SK-N-SH treated with all-trans-retinoic acid at 6 μM for 48 hours (cell line): ENCODE measurements at regions not wholly inside any gene's neighbourhood (a gene's known extent, or its start where the extent isn't known, plus 50 kb on each side); places are given as distances from the start of the nearest gene placed in this dataset.

Experiments used
- ATAC-seq: fragments of 200-7000 bp; cut with Tn5 transposase; 3 replicates; pipeline ENCODE4 v1.9.1; 2020; ENCODE audit warnings: mild to moderate bottlenecking, moderate library complexity
- ARNTL ChIP-seq: fragments of 450-650 bp; formaldehyde crosslinking; IDR thresholded peaks from 2 replicates; pipeline ENCODE4 v1.5.0; 2020; ENCODE audit warnings: low read depth, mild to moderate bottlenecking, moderate library complexity, borderline replicate concordance
- BACH2 ChIP-seq: fragments of 250-450 bp; sonication (Bioruptor Pico); IDR thresholded peaks from 2 replicates; pipeline ENCODE4 v1.9.0; 2021; ENCODE audit warnings: mild to moderate bottlenecking, borderline replicate concordance
- CSDC2 ChIP-seq: fragments of 250-450 bp; sonication (Bioruptor Pico); IDR thresholded peaks from 2 replicates; pipeline ENCODE4 v1.5.0; 2020; ENCODE audit warnings: mild to moderate bottlenecking, moderate library complexity
- CSRNP3 ChIP-seq: fragments of 250-450 bp; sonication (Bioruptor Pico); IDR thresholded peaks from 2 replicates; pipeline ENCODE4 v1.5.1; 2021; ENCODE audit warnings: mild to moderate bottlenecking, moderate library complexity
- ESRRG ChIP-seq: fragments of 250-450 bp; sonication (Bioruptor Pico); IDR thresholded peaks from 2 replicates; pipeline ENCODE4 v1.6.1; 2021; ENCODE audit warnings: mild to moderate bottlenecking
- ISL1 ChIP-seq: fragments of 250-450 bp; sonication (Bioruptor Pico); IDR thresholded peaks from 2 replicates; pipeline ENCODE4 v2.1.2; 2022; ENCODE audit warnings: mild to moderate bottlenecking, moderate library complexity
- OSR1 ChIP-seq: fragments of 250-450 bp; sonication (Bioruptor Pico); IDR thresholded peaks from 2 replicates; pipeline ENCODE4 v1.8.0; 2022; ENCODE audit warnings: moderate library complexity, mild to moderate bottlenecking, inconsistent platforms
- POU6F1 ChIP-seq: fragments of 250-450 bp; sonication (Bioruptor Pico); IDR thresholded peaks from 2 replicates; pipeline ENCODE4 v1.8.0; 2021; ENCODE audit warnings: low read depth, mild to moderate bottlenecking, moderate library complexity, borderline replicate concordance
- PPARA ChIP-seq: fragments of 250-450 bp; sonication (Bioruptor Pico); IDR thresholded peaks from 2 replicates; pipeline ENCODE4 v1.5.0; 2020; ENCODE audit warnings: mild to moderate bottlenecking, borderline replicate concordance
- RARB ChIP-seq: fragments of 250-450 bp; sonication (Bioruptor Pico); IDR thresholded peaks from 2 replicates; pipeline ENCODE4 v1.8.0; 2021; ENCODE audit warnings: mild to moderate bottlenecking, moderate library complexity
- SNAI2 ChIP-seq: fragments of 250-450 bp; sonication (Bioruptor Pico); IDR thresholded peaks from 2 replicates; pipeline ENCODE4 v1.5.0; 2020; ENCODE audit warnings: mild to moderate bottlenecking, moderate library complexity
- TCF4 ChIP-seq: fragments of 250-450 bp; sonication (Bioruptor Pico); IDR thresholded peaks from 2 replicates; pipeline ENCODE4 v1.8.0; 2021; ENCODE audit warnings: mild to moderate bottlenecking, moderate library complexity, borderline replicate concordance
- TOX ChIP-seq: fragments of 250-450 bp; sonication (Bioruptor Pico); IDR thresholded peaks from 2 replicates; pipeline ENCODE4 v1.8.0; 2021; ENCODE audit warnings: mild to moderate bottlenecking, moderate library complexity, borderline replicate concordance
- ZC3H10 ChIP-seq: fragments of 250-450 bp; sonication (Bioruptor Pico); IDR thresholded peaks from 2 replicates; pipeline ENCODE4 v1.5.1; 2021; ENCODE audit warnings: mild to moderate bottlenecking, moderate library complexity
- ZFP30 ChIP-seq: fragments of 450-650 bp; formaldehyde crosslinking; IDR thresholded peaks from 2 replicates; pipeline ENCODE4 v1.5.0; 2022; ENCODE audit warnings: mild to moderate bottlenecking, moderate library complexity
- ZNF565 ChIP-seq: fragments of 450-650 bp; formaldehyde crosslinking; conservative IDR thresholded peaks from 2 replicates; pipeline ENCODE4 v1.5.0; 2020; ENCODE audit warnings: low read depth, mild to moderate bottlenecking, moderate library complexity
- ZNF70 ChIP-seq: fragments of 450-650 bp; formaldehyde crosslinking; IDR thresholded peaks from 2 replicates; pipeline ENCODE4 v1.5.0; 2020; ENCODE audit warnings: mild to moderate bottlenecking, moderate library complexity
- TF ChIP-seq, protein P1 (sequence below): fragments of 250-450 bp; sonication (Bioruptor Pico); IDR thresholded peaks from 2 replicates; pipeline ENCODE4 v1.8.0; 2020; ENCODE audit warnings: mild to moderate bottlenecking, moderate library complexity, borderline replicate concordance
- TF ChIP-seq, protein P2 (sequence below): fragments of 250-450 bp; sonication (Bioruptor Pico); IDR thresholded peaks from 2 replicates; pipeline ENCODE4 v1.5.1; 2020; ENCODE audit warnings: low read depth, mild to moderate bottlenecking, moderate library complexity

DNA sequence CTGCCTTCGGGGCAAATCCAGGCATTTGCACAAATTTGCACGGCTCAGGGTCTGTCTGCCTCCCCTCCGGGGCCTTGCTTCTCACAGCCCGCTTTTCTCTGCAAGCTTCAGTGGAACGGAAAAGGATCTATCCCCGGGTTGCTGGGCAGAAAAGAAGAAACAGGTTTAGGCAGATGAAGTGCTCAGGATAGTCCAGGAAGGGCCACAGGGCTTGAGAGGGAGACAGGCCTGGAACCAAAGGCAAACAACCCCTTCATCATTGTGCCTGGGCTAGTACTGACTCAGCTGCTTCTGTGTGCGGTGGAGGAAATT, 347.8 kb upstream of the TNP1 start (continued):
- TF ChIP-seq, protein P1, sequence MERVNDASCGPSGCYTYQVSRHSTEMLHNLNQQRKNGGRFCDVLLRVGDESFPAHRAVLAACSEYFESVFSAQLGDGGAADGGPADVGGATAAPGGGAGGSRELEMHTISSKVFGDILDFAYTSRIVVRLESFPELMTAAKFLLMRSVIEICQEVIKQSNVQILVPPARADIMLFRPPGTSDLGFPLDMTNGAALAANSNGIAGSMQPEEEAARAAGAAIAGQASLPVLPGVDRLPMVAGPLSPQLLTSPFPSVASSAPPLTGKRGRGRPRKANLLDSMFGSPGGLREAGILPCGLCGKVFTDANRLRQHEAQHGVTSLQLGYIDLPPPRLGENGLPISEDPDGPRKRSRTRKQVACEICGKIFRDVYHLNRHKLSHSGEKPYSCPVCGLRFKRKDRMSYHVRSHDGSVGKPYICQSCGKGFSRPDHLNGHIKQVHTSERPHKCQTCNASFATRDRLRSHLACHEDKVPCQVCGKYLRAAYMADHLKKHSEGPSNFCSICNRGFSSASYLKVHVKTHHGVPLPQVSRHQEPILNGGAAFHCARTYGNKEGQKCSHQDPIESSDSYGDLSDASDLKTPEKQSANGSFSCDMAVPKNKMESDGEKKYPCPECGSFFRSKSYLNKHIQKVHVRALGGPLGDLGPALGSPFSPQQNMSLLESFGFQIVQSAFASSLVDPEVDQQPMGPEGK (CRISPR knock-in tag) = no peak
- TF ChIP-seq, protein P2, sequence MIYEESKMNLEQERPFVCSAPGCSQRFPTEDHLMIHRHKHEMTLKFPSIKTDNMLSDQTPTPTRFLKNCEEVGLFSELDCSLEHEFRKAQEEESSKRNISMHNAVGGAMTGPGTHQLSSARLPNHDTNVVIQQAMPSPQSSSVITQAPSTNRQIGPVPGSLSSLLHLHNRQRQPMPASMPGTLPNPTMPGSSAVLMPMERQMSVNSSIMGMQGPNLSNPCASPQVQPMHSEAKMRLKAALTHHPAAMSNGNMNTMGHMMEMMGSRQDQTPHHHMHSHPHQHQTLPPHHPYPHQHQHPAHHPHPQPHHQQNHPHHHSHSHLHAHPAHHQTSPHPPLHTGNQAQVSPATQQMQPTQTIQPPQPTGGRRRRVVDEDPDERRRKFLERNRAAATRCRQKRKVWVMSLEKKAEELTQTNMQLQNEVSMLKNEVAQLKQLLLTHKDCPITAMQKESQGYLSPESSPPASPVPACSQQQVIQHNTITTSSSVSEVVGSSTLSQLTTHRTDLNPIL (CRISPR knock-in tag) = no peak
- TF ChIP-seq ZNF70 (CRISPR knock-in tag) (no peak), CSDC2 (no peak), POU6F1 (CRISPR knock-in tag) (no peak)
- TF ChIP-seq, all 23 proteins: peak for 0

GRCh38 chr2:217206907-217207698, 347.2 kb upstream of the TNP1 start:
- ATAC-seq = no peak
- TF ChIP-seq, protein P2 (CRISPR knock-in tag) = no peak
- no peak for TF ChIP-seq POU6F1 (CRISPR knock-in tag)
- no peak for TF ChIP-seq RARB (CRISPR knock-in tag)
- no peak for TF ChIP-seq ZC3H10
- no peak for TF ChIP-seq CSRNP3
- TF ChIP-seq, protein P1 (CRISPR knock-in tag) = no peak
- TF ChIP-seq ARNTL (CRISPR knock-in tag) = no peak
- TF ChIP-seq ZFP30 = no peak
- TF ChIP-seq ZNF565 (CRISPR knock-in tag) = no peak
- TF ChIP-seq PPARA (CRISPR knock-in tag) = no peak
- no peak for TF ChIP-seq ZNF70 (CRISPR knock-in tag)
- no peak for TF ChIP-seq ISL1 (CRISPR knock-in tag)
- no peak for TF ChIP-seq ESRRG (CRISPR knock-in tag)
- TF ChIP-seq TCF4 (CRISPR knock-in tag) = no peak
- TF ChIP-seq CSDC2 = no peak
- no peak for TF ChIP-seq BACH2
- no peak for TF ChIP-seq SNAI2
- no peak for TF ChIP-seq OSR1 (CRISPR knock-in tag)
- no peak for TF ChIP-seq TOX (CRISPR knock-in tag)
